ENCODE measurements at regions not wholly inside any gene's neighbourhood (a gene's known extent, or its start where the extent isn't known, plus 50 kb on each side); places are given as distances from the start of the nearest gene placed in this dataset.

GRCh38 chr12:98064501-98064900 lies 450.9 kb upstream of the TMPO start:
- DNase-seq, result no peak

GRCh38 chr12:98067795-98068194 lies 447.6 kb upstream of the TMPO start:
- no peak for DNase-seq

GRCh38 chr12:98073610-98074009 lies 441.8 kb upstream of the TMPO start:
- no peak for DNase-seq

- no peak for DNase-seq
Measured at GRCh38 chr12:98074286-98074685, 441.1 kb upstream of the TMPO start.

- DNase-seq, result no peak
Measured at GRCh38 chr12:98084391-98084790, 431.0 kb upstream of the TMPO start.

GRCh38 chr12:98085046-98085755 lies 430.2 kb upstream of the TMPO start:
- DNase-seq, result no peak

- no peak for DNase-seq
Measured at GRCh38 chr12:98090731-98091130, 424.7 kb upstream of the TMPO start.

- no peak for DNase-seq
Measured at GRCh38 chr12:98096436-98096835, 419.0 kb upstream of the TMPO start.

GRCh38 chr12:98106031-98106683 lies 409.2 kb upstream of the TMPO start:
- DNase-seq, result no peak

GRCh38 chr12:98109266-98109665 lies 406.1 kb upstream of the TMPO start:
- DNase-seq, result no peak

- no peak for DNase-seq
Measured at GRCh38 chr12:98110536-98110935, 404.9 kb upstream of the TMPO start.

GRCh38 chr12:98113548-98113947 lies 401.8 kb upstream of the TMPO start:
- no peak for DNase-seq

GRCh38 chr12:98121963-98122362 lies 393.4 kb upstream of the TMPO start:
- DNase-seq, result no peak

GRCh38 chr12:98123021-98123461 lies 392.3 kb upstream of the TMPO start:
- DNase-seq, result no peak

GRCh38 chr12:98126637-98127335 lies 388.6 kb upstream of the TMPO start:
- DNase-seq, result no peak

- no peak for DNase-seq
Measured at GRCh38 chr12:98127336-98127679, 388.1 kb upstream of the TMPO start.

- no peak for DNase-seq
Measured at GRCh38 chr12:98127854-98128253, 387.5 kb upstream of the TMPO start.

GRCh38 chr12:98136544-98136943 lies 378.8 kb upstream of the TMPO start:
- no peak for DNase-seq

- DNase-seq, result no peak
Measured at GRCh38 chr12:98137278-98137677, 378.1 kb upstream of the TMPO start.

GRCh38 chr12:98144953-98145352 lies 370.4 kb upstream of the TMPO start:
- no peak for DNase-seq

- no peak for DNase-seq
Measured at GRCh38 chr12:98146043-98146442, 369.3 kb upstream of the TMPO start.

GRCh38 chr12:98146487-98146886 lies 368.9 kb upstream of the TMPO start:
- DNase-seq, result no peak

- DNase-seq, result no peak
Measured at GRCh38 chr12:98149270-98149669, 366.1 kb upstream of the TMPO start.

- no peak for DNase-seq
Measured at GRCh38 chr12:98149691-98150210, 365.6 kb upstream of the TMPO start.

Data from suppressor macrophage (primary cell).